ENCODE measurements at regions not wholly inside any gene's neighbourhood (a gene's known extent, or its start where the extent isn't known, plus 50 kb on each side); places are given as distances from the start of the nearest gene placed in this dataset.
A peak's percentile ranks its signal among the peaks of the same experiment; 100 is the strongest.

DNA sequence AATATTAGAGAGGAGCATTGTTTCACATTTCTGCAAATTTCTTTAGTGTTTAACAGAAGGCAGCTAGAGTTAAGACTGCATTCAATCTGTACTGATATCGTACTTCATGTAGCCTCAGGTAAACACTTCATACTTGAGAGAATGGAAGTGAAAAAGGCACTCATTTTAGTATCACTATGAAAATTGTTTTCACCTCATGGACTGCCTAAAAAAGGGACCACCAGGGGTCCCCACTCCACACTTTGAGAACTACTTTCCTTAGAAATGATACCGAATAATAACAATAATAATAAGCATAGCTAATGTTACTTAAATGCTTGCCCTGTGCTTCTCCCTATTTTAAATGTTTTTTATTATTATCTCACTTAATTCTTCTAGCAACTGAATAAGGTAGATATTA, 95.1 kb downstream of the BLID start:
- Histone ChIP-seq H3K4me3 (no peak overlapping the region), H3F3A (ENCODE audit: insufficient read depth) (peaks cover 61% of the 10 kb centered on the region), H3K9me3 (ENCODE audit: low read depth) (no peaks in the 10 kb centered on the region), H3K9me2 (ENCODE audit: insufficient read depth) (no peaks in the 10 kb centered on the region), H3K4me1 (ENCODE audit: insufficient read depth) (0 out of 2 replicates have a peak, but pooled peaks cover 19% of the 10 kb centered on the region), H3K4me2 (ENCODE audit: unreplicated experiment) (no peak overlapping the region), H3K79me2 (ENCODE audit: insufficient read depth) (no peaks in the 10 kb centered on the region), H2AFZ (no peak overlapping the region), H3K27me3 (replicated peaks; ENCODE audit: insufficient read depth) (no peaks in the 10 kb centered on the region), H3K9ac (no peak overlapping the region), H3K36me3 (ENCODE audit: low read depth) (no peaks in the 10 kb centered on the region), H3K27ac (0 out of 2 replicates have a peak overlapping the region, but pooled peaks have one; percentile 9), H4K20me1 (ENCODE audit: insufficient read depth) (no peaks in the 10 kb centered on the region)
- in situ Hi-C loops (cut with MboI), result loop anchor here (10.0 kb wide), 1 partner anchor 184 kb away; no protein-coding TSS in a partner anchor
- WGBS, 2 experiments (ENCODE audit: low coverage in 1 of 2, low lambda C conversion rate in 2 of 2, missing lambda C conversion rate in 2 of 2), result 28 to 37% methylated on average over 2 of the region's 2 CpGs
- DNase-seq, result peak; percentile 35
- TF ChIP-seq EZH2 (IDR thresholded peaks at IDR 0.05; ENCODE audit: insufficient read depth, poor library complexity, severe bottlenecking) (no peak), EZH2phosphoT487 (IDR thresholded peaks at IDR 0.05; ENCODE audit: insufficient read depth, low read depth) (no peak)

- no peak overlapping the region for H3K4me3 ChIP-seq
- 0 out of 2 replicates have a peak, but pooled peaks cover 19% of the 10 kb centered on the region for H3K4me1 ChIP-seq (ENCODE audit: insufficient read depth)
- H4K20me1 ChIP-seq (ENCODE audit: insufficient read depth), result no peaks in the 10 kb centered on the region
- in situ Hi-C loops (cut with MboI), result loop anchor here (10.0 kb wide), 1 partner anchor 185 kb away; no protein-coding TSS in a partner anchor
- H3K27ac ChIP-seq, result 0 out of 2 replicates have a peak overlapping the region, but pooled peaks have one; percentile 9
- TF ChIP-seq EZH2 (IDR thresholded peaks at IDR 0.05; ENCODE audit: insufficient read depth, poor library complexity, severe bottlenecking), result no peak
- no peak for TF ChIP-seq EZH2phosphoT487 (IDR thresholded peaks at IDR 0.05; ENCODE audit: insufficient read depth, low read depth)
- H3K79me2 ChIP-seq (ENCODE audit: insufficient read depth), result no peaks in the 10 kb centered on the region
- no peaks in the 10 kb centered on the region for H3K9me3 ChIP-seq (ENCODE audit: low read depth)
- no peaks in the 10 kb centered on the region for H3K9me2 ChIP-seq (ENCODE audit: insufficient read depth)
- no peak overlapping the region for H3K4me2 ChIP-seq (ENCODE audit: unreplicated experiment)
- 0 out of 2 replicates have a peak overlapping the region, but pooled peaks have one; percentile 1 for H2AFZ ChIP-seq
- no peaks in the 10 kb centered on the region for H3K36me3 ChIP-seq (ENCODE audit: low read depth)
- WGBS, 2 experiments (ENCODE audit: low coverage in 1 of 2, low lambda C conversion rate in 2 of 2, missing lambda C conversion rate in 2 of 2), result 97 to 98% methylated on average over 3 of the region's 3 CpGs
- no peak for DNase-seq
- H3K9ac ChIP-seq, result no peak overlapping the region
- no peaks in the 10 kb centered on the region for H3K27me3 ChIP-seq (replicated peaks; ENCODE audit: insufficient read depth)
- H3F3A ChIP-seq (ENCODE audit: insufficient read depth), result peaks cover 59% of the 10 kb centered on the region
Measured at GRCh38 chr11:122019908-122020694, 95.9 kb downstream of the BLID start.

DNA sequence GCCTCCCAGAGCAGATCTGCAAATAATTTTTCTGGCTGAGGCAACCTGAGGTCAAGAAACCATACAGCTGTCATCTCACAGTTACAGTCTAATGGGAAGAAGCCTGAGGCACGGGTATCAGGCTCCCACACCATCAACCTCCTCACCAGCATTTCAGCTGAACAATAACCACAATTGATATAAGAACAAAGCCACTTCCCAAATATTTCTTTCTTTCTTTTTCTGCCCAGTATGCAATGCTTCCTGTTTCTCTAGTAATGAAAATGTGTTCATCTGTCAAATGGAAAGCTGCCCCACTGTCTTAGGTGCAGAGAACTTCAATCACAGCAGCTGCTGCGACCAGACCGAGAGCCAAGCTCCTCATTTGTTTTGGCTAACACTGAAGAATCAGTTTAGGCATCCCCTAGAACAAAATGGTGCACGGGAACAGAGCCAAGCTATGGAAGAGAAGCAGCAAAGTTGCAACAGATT, 108.4 kb downstream of the BLID start:
- no peaks in the 10 kb centered on the region for H3K27me3 ChIP-seq (replicated peaks; ENCODE audit: insufficient read depth)
- no peaks in the 10 kb centered on the region for H3K36me3 ChIP-seq (ENCODE audit: low read depth)
- H3K27ac ChIP-seq, result no peak overlapping the region
- H3K79me2 ChIP-seq (ENCODE audit: insufficient read depth), result no peaks in the 10 kb centered on the region
- H4K20me1 ChIP-seq (ENCODE audit: insufficient read depth), result no peaks in the 10 kb centered on the region
- no peaks in the 10 kb centered on the region for H3F3A ChIP-seq (ENCODE audit: insufficient read depth)
- H3K4me3 ChIP-seq, result no peak overlapping the region
- no peak overlapping the region for H3K4me2 ChIP-seq (ENCODE audit: unreplicated experiment)
- TF ChIP-seq EZH2phosphoT487 (IDR thresholded peaks at IDR 0.05; ENCODE audit: insufficient read depth, low read depth), result no peak
- TF ChIP-seq EZH2 (IDR thresholded peaks at IDR 0.05; ENCODE audit: insufficient read depth, poor library complexity, severe bottlenecking), result no peak
- no peak for DNase-seq
- WGBS, 2 experiments (ENCODE audit: low coverage in 1 of 2, low lambda C conversion rate in 2 of 2, missing lambda C conversion rate in 2 of 2), result 25 to 28% methylated on average over 4 of the region's 4 CpGs
- no peak overlapping the region for H3K9ac ChIP-seq
- H2AFZ ChIP-seq, result peak overlapping the region; percentile 61
- no peaks in the 10 kb centered on the region for H3K9me2 ChIP-seq (ENCODE audit: insufficient read depth)
- no peaks in the 10 kb centered on the region; the same call in 1 of the 2 replicates for H3K4me1 ChIP-seq (ENCODE audit: insufficient read depth)
- in situ Hi-C loops (cut with MboI), result no loop called here
- no peaks in the 10 kb centered on the region for H3K9me3 ChIP-seq (ENCODE audit: low read depth)

DNA sequence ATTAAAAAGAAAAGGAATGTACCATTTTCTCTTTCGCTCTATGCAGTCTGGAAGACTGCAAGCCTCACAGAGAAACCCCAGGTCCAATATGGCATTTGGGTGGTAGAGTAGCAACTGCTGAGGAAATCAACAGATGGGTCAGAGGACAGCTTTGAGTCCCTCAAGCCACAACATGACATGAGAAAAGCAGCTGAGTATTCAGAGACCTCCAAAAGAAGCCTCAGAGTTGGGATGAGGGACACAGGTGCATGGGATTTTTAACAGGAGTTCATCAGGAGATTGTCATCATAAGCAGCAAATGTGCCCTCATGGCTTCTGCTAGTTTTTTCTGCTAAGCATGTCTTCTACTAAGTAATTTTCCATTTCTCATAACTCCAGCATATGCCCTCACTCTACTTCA, 111.6 kb downstream of the BLID start:
- no peaks in the 10 kb centered on the region for H3K9me3 ChIP-seq (ENCODE audit: low read depth)
- no peaks in the 10 kb centered on the region for H3K27me3 ChIP-seq (replicated peaks; ENCODE audit: insufficient read depth)
- no peaks in the 10 kb centered on the region for H3K36me3 ChIP-seq (ENCODE audit: low read depth)
- in situ Hi-C loops (cut with MboI), result no loop called here
- H3K9ac ChIP-seq, result no peak overlapping the region
- TF ChIP-seq EZH2 (IDR thresholded peaks at IDR 0.05; ENCODE audit: insufficient read depth, poor library complexity, severe bottlenecking) (no peak), EZH2phosphoT487 (IDR thresholded peaks at IDR 0.05; ENCODE audit: insufficient read depth, low read depth) (no peak)
- H3K4me3 ChIP-seq, result no peak overlapping the region
- no peaks in the 10 kb centered on the region for H3K79me2 ChIP-seq (ENCODE audit: insufficient read depth)
- H2AFZ ChIP-seq, result no peak overlapping the region
- no peak overlapping the region for H3K27ac ChIP-seq
- peaks cover 8% of the 10 kb centered on the region for H3K4me1 ChIP-seq (ENCODE audit: insufficient read depth)
- no peak for DNase-seq
- H3K4me2 ChIP-seq (ENCODE audit: unreplicated experiment), result no peak overlapping the region
- WGBS, 2 experiments (ENCODE audit: low coverage in 1 of 2, low lambda C conversion rate in 2 of 2, missing lambda C conversion rate in 2 of 2), result 90 to 92% methylated on average over 1 of the region's 1 CpG
- no peaks in the 10 kb centered on the region for H3K9me2 ChIP-seq (ENCODE audit: insufficient read depth)
- H3F3A ChIP-seq (ENCODE audit: insufficient read depth), result peaks cover 4% of the 10 kb centered on the region; the same call in 1 of the 2 replicates
- no peaks in the 10 kb centered on the region for H4K20me1 ChIP-seq (ENCODE audit: insufficient read depth)

Data from GM23248 (cell line).